NCI-H2029 treated with DMSO at 0.1 percent for 48 hours (cell line): ENCODE measurements at regions not wholly inside any gene's neighbourhood (a gene's known extent, or its start where the extent isn't known, plus 50 kb on each side); places are given as distances from the start of the nearest gene placed in this dataset.

Experiments
- DNase-seq: peaks from one replicate; lab custom pipeline; 2025; lab: John Stamatoyannopoulos, UW

GRCh38 chr7:16223963-16224707 lies 197.2 kb downstream of the CRPPA start:
- no peak for DNase-seq

DNA sequence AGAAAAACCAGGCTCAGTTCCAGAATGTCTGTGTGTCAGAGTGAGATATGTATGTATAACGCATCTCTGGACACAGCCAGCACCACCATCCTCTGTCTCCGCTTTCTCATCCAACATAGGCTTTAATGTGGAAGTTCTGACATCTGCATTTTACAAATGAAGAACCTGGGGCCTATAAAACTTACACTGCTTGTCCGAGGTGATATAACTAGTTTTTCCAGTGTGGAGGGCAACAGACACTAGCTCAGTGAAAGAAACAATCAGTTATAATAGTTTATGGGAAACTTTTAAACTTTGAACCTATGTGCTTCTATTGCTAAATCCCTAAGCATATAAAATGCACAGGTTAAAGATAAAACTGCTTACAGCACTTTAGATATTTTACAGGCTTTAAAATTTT lies 208.7 kb downstream of the CRPPA start:
- no peak for DNase-seq

GRCh38 chr7:16212032-16212431 lies 209.3 kb downstream of the CRPPA start:
- no peak for DNase-seq

GRCh38 chr7:16211402-16211925 lies 209.9 kb downstream of the CRPPA start:
- DNase-seq: no peak

- no peak for DNase-seq
Measured at GRCh38 chr7:16210171-16210570, 211.2 kb downstream of the CRPPA start.

GRCh38 chr7:16207321-16207720 lies 214.0 kb downstream of the CRPPA start:
- DNase-seq: no peak

DNA sequence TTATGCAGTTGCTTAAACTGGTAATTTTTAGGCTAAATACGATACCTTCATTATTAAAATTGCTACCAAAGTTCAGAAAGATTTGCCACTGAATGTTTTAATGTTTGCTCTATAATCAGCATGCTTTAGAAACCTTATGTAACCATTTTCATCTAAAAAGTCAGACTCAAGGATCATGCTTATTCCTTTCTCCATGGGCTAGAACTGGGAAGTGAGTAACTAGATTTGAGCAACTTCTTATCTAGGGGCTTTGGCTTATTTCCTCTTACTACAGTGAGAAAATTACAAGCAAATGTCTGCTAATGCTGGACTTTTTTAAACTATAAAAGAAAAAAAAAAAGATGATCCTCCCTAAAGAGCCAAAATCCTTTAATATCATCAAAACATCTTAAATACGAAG lies 215.9 kb downstream of the CRPPA start:
- DNase-seq: no peak

DNA sequence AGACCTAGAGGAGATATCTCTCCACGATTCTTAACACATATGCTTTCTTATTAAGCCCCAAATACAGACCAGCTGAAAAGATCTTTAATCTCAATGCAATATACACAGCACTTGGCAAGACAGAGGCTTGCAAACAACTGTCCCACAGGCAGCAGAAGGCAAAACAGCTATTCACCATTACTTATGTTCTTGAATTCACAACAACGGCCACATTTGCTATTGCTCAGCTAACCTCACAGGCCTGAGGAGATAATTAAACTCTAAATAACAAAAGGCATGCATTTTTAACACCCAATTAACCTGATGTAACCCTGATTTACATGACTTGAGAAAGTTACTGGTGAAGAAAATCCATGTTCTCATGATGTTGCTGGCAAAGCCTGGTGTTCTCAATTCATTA lies 216.4 kb downstream of the CRPPA start:
- no peak for DNase-seq

- DNase-seq: no peak
Measured at GRCh38 chr7:16203065-16203464, 218.3 kb downstream of the CRPPA start.

DNA sequence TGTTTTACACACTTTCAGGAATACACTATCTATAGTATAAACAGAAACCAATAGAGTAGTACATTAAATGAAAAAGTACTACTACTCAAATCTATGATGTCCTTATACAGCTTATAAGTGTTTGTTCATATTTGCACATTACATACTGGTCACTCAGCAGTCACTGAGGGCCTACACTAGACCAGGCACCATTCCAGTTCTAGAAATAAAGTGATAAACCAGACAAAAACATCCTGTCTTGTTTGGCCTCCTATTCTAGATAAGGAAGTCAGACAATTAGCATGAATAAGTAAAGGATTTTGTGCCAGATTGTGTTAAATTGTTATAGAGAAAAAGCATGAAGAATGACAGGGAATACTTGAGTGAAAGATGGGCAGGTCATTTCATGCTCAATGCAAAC lies 219.0 kb downstream of the CRPPA start:
- DNase-seq: no peak

GRCh38 chr7:16200591-16200990 lies 220.7 kb downstream of the CRPPA start:
- no peak for DNase-seq

- no peak for DNase-seq
Measured at GRCh38 chr7:16193631-16194030, 227.7 kb downstream of the CRPPA start.

GRCh38 chr7:16189026-16189715 lies 232.2 kb downstream of the CRPPA start:
- no peak for DNase-seq

DNA sequence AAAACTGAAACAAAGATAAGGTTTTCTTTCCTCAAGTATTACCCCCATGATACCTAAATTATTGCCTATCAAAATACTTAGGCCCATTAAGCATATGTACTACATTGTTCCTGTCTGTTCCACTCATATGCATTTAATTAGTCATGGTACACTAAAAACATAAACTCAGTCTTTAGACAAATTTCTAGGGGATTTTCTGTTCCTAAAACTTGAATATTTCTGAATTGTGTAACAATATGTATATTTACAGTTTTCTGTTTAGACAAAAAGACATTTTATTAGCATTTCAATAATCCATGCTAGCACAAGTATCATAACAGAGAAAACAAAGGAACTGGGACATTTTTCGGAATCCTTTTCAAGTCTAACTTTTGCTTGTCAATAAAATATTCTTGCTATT lies 234.2 kb downstream of the CRPPA start:
- DNase-seq: no peak

- DNase-seq: no peak
Measured at GRCh38 chr7:16178585-16178984, 242.8 kb downstream of the CRPPA start.

DNA sequence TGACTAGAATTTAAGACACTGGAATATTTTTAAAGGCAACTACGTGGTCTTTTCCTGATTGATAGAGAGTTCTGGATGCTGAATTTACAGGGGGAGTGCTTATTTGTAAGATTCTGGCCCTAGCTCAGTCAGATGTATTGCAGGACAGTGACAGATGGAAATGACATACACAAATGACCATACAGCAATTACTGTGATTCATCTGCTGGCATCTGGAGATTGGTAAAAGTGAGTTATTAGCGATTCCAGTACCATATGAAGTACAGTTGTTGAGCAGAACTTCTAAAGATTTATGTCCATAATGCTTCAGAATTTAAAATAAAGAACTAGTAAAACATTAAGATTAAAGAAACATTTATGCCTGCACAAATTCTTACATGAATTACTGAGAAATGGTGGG lies 243.2 kb downstream of the CRPPA start:
- no peak for DNase-seq

DNA sequence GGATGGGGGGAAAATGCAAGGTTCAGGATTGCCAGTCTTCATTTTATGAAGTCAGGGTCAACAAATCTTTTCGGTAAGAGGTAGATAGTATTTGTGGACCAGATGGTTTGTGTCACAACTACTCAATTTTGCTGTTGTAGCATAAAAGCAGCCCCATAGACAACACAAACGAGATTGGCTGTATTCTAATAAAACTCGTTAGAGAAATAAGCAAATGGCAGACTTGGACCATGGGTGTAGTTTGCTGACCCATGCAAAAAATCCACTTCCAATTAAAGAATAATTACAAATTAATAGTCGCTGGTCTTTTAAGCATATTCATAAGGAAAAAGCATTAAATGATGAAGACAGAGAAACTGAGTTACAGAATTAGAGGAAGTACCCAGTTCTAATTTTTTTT lies 247.1 kb downstream of the CRPPA start:
- no peak for DNase-seq

DNA sequence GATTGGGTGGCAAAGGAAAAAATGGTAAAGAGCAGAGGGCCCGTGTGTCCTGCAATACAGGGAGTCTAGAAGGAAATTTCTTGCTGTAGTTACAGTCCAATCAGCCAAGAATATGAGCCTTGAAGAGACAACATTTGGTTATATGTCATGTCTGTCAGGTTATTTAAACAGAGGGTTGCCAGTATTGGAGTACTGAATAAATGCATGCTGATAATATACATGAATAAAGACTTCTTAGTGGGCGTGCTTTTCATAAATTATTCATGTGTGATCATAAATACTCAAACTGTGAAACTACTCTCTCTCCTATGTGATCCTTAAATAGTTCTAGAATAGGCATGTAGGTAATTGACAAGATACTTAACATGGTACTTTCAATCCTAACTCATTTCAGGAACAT lies 249.0 kb downstream of the CRPPA start:
- DNase-seq: no peak

DNA sequence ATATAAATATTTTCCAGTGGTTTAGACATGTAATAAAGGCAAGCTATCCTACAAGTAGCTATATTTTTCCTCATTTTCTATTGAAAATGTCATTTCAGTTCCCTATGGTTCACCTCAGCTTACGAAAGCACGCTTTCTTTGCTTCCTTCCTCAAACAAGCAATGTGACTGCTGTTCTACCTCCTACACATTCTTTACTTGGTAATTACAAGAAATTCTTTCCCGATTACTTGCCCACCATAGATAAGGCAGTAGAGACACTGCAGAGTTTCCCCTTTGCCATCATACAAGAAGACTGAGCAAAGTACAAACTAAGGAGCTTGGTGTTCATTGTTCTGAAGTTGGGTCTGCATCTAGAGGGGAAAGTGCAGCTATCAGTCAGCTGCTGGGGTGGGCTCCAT lies 249.4 kb downstream of the CRPPA start:
- DNase-seq: no peak

- DNase-seq: no peak
Measured at GRCh38 chr7:16170671-16171070, 250.7 kb downstream of the CRPPA start.

- DNase-seq: no peak
Measured at GRCh38 chr7:16169537-16169936, 251.8 kb downstream of the CRPPA start.

DNA sequence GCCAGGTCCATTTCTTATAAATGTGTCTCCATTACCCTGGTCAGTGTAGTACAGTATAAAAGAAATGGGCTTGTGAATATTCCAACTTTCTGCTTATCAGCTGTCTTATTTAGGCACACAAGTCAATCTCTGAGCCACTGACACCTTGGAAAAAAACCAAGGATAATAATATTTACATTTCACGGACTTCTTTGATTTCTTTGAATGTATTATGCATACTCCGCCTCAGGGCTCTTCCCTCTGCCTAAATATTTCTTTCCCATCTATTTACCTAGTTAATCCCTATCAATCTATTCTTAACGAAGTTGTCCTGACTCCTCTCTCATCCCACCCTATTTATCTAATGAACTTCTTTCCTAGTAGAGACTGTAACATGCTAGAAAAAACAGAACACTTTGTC lies 253.8 kb downstream of the CRPPA start:
- no peak for DNase-seq

DNA sequence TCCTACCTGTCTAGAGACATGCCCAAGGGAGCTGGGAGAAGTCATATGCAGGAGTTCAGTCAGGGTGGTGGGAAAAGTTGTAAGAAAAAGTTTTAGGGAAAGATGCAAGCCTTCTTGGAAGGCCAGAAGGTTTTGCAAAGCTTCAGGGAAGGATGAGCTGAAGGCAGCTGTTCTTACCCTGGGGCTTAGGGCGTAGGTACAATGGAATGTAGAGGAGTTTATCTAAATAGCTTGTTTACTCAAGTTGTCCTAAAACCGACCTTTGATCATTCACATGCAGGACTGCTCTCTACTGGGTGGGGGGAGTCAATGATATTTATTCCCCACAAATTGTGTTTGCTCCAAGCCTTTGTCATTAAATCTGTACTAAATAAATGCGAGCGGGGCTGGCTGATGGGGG lies 277.0 kb downstream of the CRPPA start:
- no peak for DNase-seq

GRCh38 chr7:16137944-16138343 lies 283.4 kb downstream of the CRPPA start:
- no peak for DNase-seq
